ENCODE measurements at regions not wholly inside any gene's neighbourhood (a gene's known extent, or its start where the extent isn't known, plus 50 kb on each side); places are given as distances from the start of the nearest gene placed in this dataset.
"Not testable (repeated sequence)": the region's sequence is repeated elsewhere in the genome, so short reads cannot be mapped to it uniquely, and the experiment has no call there.

GRCh38 chr4:85029453-85029852, 63.0 kb upstream of the WDFY3 start:
- WGBS, 2 donors (ENCODE audit: low coverage in 1 of 2) = 82 to 84% methylated on average over 4 of the region's 4 CpGs
- in situ Hi-C loops (cut with MboI; ENCODE audit: low pct_ligation_motif_present in 1 of 4, low pct_unique_long_range_greater_than_20kb in 1 of 4, low sequenced_read_pairs in 3 of 4) = no loop called here
- peaks cover 0 to 4% of the 10 kb centered on the region in 2 donors for H3K9me3 ChIP-seq
- H3K4me3 ChIP-seq = no peak overlapping the region
- no peaks in the 10 kb centered on the region for H3K4me1 ChIP-seq
- intact Hi-C loops (cut with DNase I; ENCODE audit: low total_unique reads) = no loop called here
- no peaks in the 10 kb centered on the region for H3K36me3 ChIP-seq
- DNase-seq = no peak
- H3K27me3 ChIP-seq = no peaks in the 10 kb centered on the region
- TF ChIP-seq POLR2AphosphoS5 (IDR thresholded peaks at IDR 0.05) (no peak), CTCF (IDR thresholded peaks at IDR 0.05) (no peak), POLR2A (IDR thresholded peaks at IDR 0.05) (no peak), EP300 (IDR thresholded peaks at IDR 0.05; ENCODE audit: low read depth) (no peak)
- H3K27ac ChIP-seq = no peak overlapping the region

DNA sequence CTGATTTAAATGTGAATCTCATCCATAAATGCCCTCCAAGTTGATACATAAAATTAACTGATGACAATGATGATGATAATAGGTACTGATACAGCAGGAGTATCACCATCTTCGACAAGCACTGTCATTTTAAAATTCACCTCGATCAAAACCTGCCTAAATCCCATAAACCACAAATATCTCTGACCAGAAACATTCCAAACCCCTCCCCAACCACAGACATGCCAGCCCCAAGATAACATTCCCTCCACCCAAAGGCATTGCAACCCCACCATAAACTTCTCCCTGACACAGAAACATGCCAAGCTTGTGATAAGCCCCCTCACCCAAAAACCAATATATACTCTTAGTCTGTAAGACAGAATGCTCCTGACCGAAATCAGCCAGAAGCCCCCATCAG, 63.7 kb upstream of the WDFY3 start:
- no peaks in the 10 kb centered on the region for H3K27me3 ChIP-seq
- peaks cover 0 to 5% of the 10 kb centered on the region in 2 donors for H3K9me3 ChIP-seq
- WGBS, 2 donors (ENCODE audit: low coverage in 1 of 2) = 82 to 88% methylated on average over 2 to 3 of the region's 3 CpGs
- H3K36me3 ChIP-seq = no peaks in the 10 kb centered on the region
- intact Hi-C loops (cut with DNase I; ENCODE audit: low total_unique reads) = no loop called here
- H3K27ac ChIP-seq = no peak overlapping the region
- no peak overlapping the region for H3K4me3 ChIP-seq
- in situ Hi-C loops (cut with MboI; ENCODE audit: low pct_ligation_motif_present in 1 of 4, low pct_unique_long_range_greater_than_20kb in 1 of 4, low sequenced_read_pairs in 3 of 4) = no loop called here
- DNase-seq = no peak
- TF ChIP-seq EP300 (IDR thresholded peaks at IDR 0.05; ENCODE audit: low read depth) = no peak
- no peak for TF ChIP-seq POLR2AphosphoS5 (IDR thresholded peaks at IDR 0.05)
- TF ChIP-seq CTCF (IDR thresholded peaks at IDR 0.05) = no peak
- TF ChIP-seq POLR2A (IDR thresholded peaks at IDR 0.05) = no peak
- no peaks in the 10 kb centered on the region for H3K4me1 ChIP-seq

- H3K9me3 ChIP-seq; DNase-seq; H3K4me3 ChIP-seq; H3K27ac ChIP-seq; intact Hi-C loops (cut with DNase I; ENCODE audit: low total_unique reads); H3K27me3 ChIP-seq; H3K36me3 ChIP-seq; in situ Hi-C loops (cut with MboI; ENCODE audit: low pct_ligation_motif_present in 1 of 4, low pct_unique_long_range_greater_than_20kb in 1 of 4, low sequenced_read_pairs in 3 of 4); H3K4me1 ChIP-seq: not testable (repeated sequence)
- 75 to 90% methylated on average over 4 to 6 of the region's 6 CpGs for WGBS, 2 donors (ENCODE audit: low coverage in 1 of 2)
Measured at GRCh38 chr4:85033838-85034237, 67.3 kb upstream of the WDFY3 start.

GRCh38 chr4:85039526-85039925, 73.0 kb upstream of the WDFY3 start:
- Histone ChIP-seq H3K27me3 (no peaks in the 10 kb centered on the region), H3K4me3 (no peak overlapping the region), H3K36me3 (no peaks in the 10 kb centered on the region), H3K9me3 (peaks cover 0 to under 1% of the 10 kb centered on the region in 2 donors), H3K27ac (no peak overlapping the region), H3K4me1 (peaks cover 0 to 9% (median 2%) of the 10 kb centered on the region in 4 donors)
- WGBS, 2 donors (ENCODE audit: low coverage in 1 of 2) = 43 to 57% methylated on average over 1 of the region's 1 CpG
- in situ Hi-C loops (cut with MboI; ENCODE audit: low pct_ligation_motif_present in 1 of 4, low pct_unique_long_range_greater_than_20kb in 1 of 4, low sequenced_read_pairs in 3 of 4) (no loop called here), intact Hi-C loops (cut with DNase I; ENCODE audit: low total_unique reads) (no loop called here)
- no peak for DNase-seq
- TF ChIP-seq POLR2A (IDR thresholded peaks at IDR 0.05) (no peak), CTCF (IDR thresholded peaks at IDR 0.05) (no peak), EP300 (IDR thresholded peaks at IDR 0.05; ENCODE audit: low read depth) (no peak), POLR2AphosphoS5 (IDR thresholded peaks at IDR 0.05) (no peak)

DNA sequence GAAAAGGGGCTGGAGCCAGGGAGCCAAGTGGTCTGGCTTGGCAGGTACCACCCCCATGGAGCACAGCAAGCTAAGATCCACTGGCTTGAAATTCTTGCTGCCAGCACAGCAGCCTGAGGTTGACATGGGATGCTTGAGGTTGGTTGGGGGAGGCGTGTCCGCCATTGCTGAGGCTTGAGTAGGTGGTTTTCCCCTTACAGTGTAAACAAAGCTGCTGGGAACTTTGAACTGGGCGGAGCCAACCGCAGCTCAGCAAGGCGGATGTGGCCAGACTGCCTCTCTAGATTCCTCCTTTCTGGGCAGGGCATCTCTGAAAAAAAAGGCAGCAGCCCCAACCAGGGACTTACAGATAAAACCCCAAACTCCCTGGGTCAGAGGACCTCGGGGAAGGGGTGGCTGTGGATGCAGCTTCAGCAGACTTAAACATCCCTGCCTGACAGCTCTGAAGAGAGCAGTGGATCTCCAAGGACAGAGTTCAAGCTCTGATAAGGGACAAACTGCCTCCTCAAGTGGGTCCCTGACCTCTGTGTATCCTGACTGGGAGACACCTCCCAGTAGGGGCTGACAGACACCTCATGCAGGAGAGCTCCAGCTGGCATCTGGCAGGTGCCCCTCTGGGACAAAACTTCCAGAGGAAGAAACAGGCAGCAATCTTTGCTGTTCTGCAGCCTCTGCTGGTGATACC, 77.5 kb upstream of the WDFY3 start:
- in situ Hi-C loops (cut with MboI; ENCODE audit: low pct_ligation_motif_present in 1 of 4, low pct_unique_long_range_greater_than_20kb in 1 of 4, low sequenced_read_pairs in 3 of 4); H3K9me3 ChIP-seq; H3K27me3 ChIP-seq; H3K4me1 ChIP-seq; H3K4me3 ChIP-seq; intact Hi-C loops (cut with DNase I; ENCODE audit: low total_unique reads); H3K36me3 ChIP-seq: not testable (repeated sequence)
- peak; percentile 28 for TF ChIP-seq EP300 (IDR thresholded peaks at IDR 0.05; ENCODE audit: low read depth)
- 51% methylated on average over 4 of the region's 6 CpGs; no CpG with 5 or more reads in 1 of the 2 donors for WGBS, 2 donors (ENCODE audit: low coverage in 1 of 2)
- peak; percentile 65 for DNase-seq
- peak overlapping the region in 1 of 4 donors; percentile 37 for H3K27ac ChIP-seq
